ENCODE measurements at regions not wholly inside any gene's neighbourhood (a gene's known extent, or its start where the extent isn't known, plus 50 kb on each side); places are given as distances from the start of the nearest gene placed in this dataset.

- DNase-seq: peak; percentile 33 to 38
These were observed 70.5 kb downstream of the FAM217A start for GRCh38 chr6:4008324-4009047.

GRCh38 chr6:4009486-4009885, 69.5 kb downstream of the FAM217A start:
- no peak for DNase-seq

GRCh38 chr6:4010048-4010447, 68.9 kb downstream of the FAM217A start:
- no peak for DNase-seq

- DNase-seq: no peak
These were observed 68.2 kb downstream of the FAM217A start for GRCh38 chr6:4010689-4011090.

GRCh38 chr6:4012826-4013225, 66.1 kb downstream of the FAM217A start:
- no peak for DNase-seq

- DNase-seq: no peak
These were observed 61.7 kb downstream of the FAM217A start for GRCh38 chr6:4017058-4017739.

- DNase-seq: peak; percentile 4 to 30
These were observed 61.1 kb downstream of the FAM217A start for GRCh38 chr6:4017834-4018170.

- DNase-seq: peak; percentile 94 to 95
These were observed 60.6 kb downstream of the FAM217A start for GRCh38 chr6:4018171-4018923.

Data from SHP77 (cell line).